ENCODE measurements at regions not wholly inside any gene's neighbourhood (a gene's known extent, or its start where the extent isn't known, plus 50 kb on each side); places are given as distances from the start of the nearest gene placed in this dataset.
"Not testable (repeated sequence)": the region's sequence is repeated elsewhere in the genome, so short reads cannot be mapped to it uniquely, and the experiment has no call there.

GRCh38 chr3:27802849-27803248, 80.7 kb upstream of the EOMES start:
- Histone ChIP-seq H2AFZ (ENCODE audit: low read length) (no peak overlapping the region), H3K9me3 (ENCODE audit: low read length) (no peaks in the 10 kb centered on the region), H3K27ac (ENCODE audit: low read depth, low read length, poor library complexity, severe bottlenecking) (no peak overlapping the region), H3K36me3 (ENCODE audit: insufficient read depth, low read length) (no peaks in the 10 kb centered on the region), H3K79me2 (ENCODE audit: insufficient read depth, low read depth, low read length) (no peaks in the 10 kb centered on the region), H3K9me2 (ENCODE audit: insufficient read depth, low read length) (no peaks in the 10 kb centered on the region), H3K4me3 (ENCODE audit: low read depth, low read length, poor library complexity, severe bottlenecking) (no peak overlapping the region), H4K20me1 (ENCODE audit: insufficient read depth, low read length) (no peaks in the 10 kb centered on the region), H3K4me1 (ENCODE audit: insufficient read depth, low read length, poor library complexity, severe bottlenecking) (no peaks in the 10 kb centered on the region), H3K4me2 (ENCODE audit: low read length) (no peak overlapping the region)
- DNase-seq (ENCODE audit: low spot score), result no peak
- intact Hi-C loops (cut with micrococcal nuclease; ENCODE audit: unreplicated experiment), result no loop called here
- CTCF ChIA-PET (ENCODE audit: unreplicated experiment), result no interaction called here
- BruUV-seq (replicated peaks), result no TSS peak
- POLR2A ChIA-PET, result interaction anchor here (0.6 to 0.8 kb wide), 2 partner anchors 16 to 40 kb away, joined by 3 read pairs; no protein-coding TSS in a partner anchor
- TF ChIP-seq, protein P1, sequence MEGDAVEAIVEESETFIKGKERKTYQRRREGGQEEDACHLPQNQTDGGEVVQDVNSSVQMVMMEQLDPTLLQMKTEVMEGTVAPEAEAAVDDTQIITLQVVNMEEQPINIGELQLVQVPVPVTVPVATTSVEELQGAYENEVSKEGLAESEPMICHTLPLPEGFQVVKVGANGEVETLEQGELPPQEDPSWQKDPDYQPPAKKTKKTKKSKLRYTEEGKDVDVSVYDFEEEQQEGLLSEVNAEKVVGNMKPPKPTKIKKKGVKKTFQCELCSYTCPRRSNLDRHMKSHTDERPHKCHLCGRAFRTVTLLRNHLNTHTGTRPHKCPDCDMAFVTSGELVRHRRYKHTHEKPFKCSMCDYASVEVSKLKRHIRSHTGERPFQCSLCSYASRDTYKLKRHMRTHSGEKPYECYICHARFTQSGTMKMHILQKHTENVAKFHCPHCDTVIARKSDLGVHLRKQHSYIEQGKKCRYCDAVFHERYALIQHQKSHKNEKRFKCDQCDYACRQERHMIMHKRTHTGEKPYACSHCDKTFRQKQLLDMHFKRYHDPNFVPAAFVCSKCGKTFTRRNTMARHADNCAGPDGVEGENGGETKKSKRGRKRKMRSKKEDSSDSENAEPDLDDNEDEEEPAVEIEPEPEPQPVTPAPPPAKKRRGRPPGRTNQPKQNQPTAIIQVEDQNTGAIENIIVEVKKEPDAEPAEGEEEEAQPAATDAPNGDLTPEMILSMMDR (conservative IDR thresholded peaks at IDR 0.05; ENCODE audit: low read length), result no peak
- TF ChIP-seq EZH2phosphoT487 (IDR thresholded peaks at IDR 0.05; ENCODE audit: borderline replicate concordance, low read depth, low read length), result no peak

- Histone ChIP-seq H3K4me2 (ENCODE audit: low read length) (no peak overlapping the region), H2AFZ (ENCODE audit: low read length) (no peak overlapping the region), H3K9me3 (ENCODE audit: low read length) (no peaks in the 10 kb centered on the region), H3K36me3 (ENCODE audit: insufficient read depth, low read length) (no peaks in the 10 kb centered on the region), H3K27ac (ENCODE audit: low read depth, low read length, poor library complexity, severe bottlenecking) (no peak overlapping the region), H3K79me2 (ENCODE audit: insufficient read depth, low read depth, low read length) (no peaks in the 10 kb centered on the region), H4K20me1 (ENCODE audit: insufficient read depth, low read length) (no peaks in the 10 kb centered on the region), H3K9me2 (ENCODE audit: insufficient read depth, low read length) (no peaks in the 10 kb centered on the region), H3K4me1 (ENCODE audit: insufficient read depth, low read length, poor library complexity, severe bottlenecking) (no peaks in the 10 kb centered on the region), H3K4me3 (ENCODE audit: low read depth, low read length, poor library complexity, severe bottlenecking) (no peak overlapping the region)
- TF ChIP-seq, protein P1 (conservative IDR thresholded peaks at IDR 0.05; ENCODE audit: low read length), result no peak
- no peak for TF ChIP-seq EZH2phosphoT487 (IDR thresholded peaks at IDR 0.05; ENCODE audit: borderline replicate concordance, low read depth, low read length)
- BruUV-seq (replicated peaks), result no TSS peak
- ChIA-PET POLR2A (interaction anchor here (0.5 to 0.7 kb wide), 2 partner anchors 16 to 179 kb away, joined by 3 to 5 read pairs; no protein-coding TSS in a partner anchor), CTCF (ENCODE audit: unreplicated experiment) (no interaction called here)
- no peak for DNase-seq (ENCODE audit: low spot score)
- intact Hi-C loops (cut with micrococcal nuclease; ENCODE audit: unreplicated experiment), result no loop called here
Measured at GRCh38 chr3:27805282-27805681, 83.2 kb upstream of the EOMES start.

- POLR2A ChIA-PET, result no interaction called here
- Histone ChIP-seq H3K79me2 (ENCODE audit: insufficient read depth, low read depth, low read length) (no peaks in the 10 kb centered on the region), H3K4me2 (ENCODE audit: low read length) (no peak overlapping the region), H3K4me1 (ENCODE audit: insufficient read depth, low read length, poor library complexity, severe bottlenecking) (no peaks in the 10 kb centered on the region), H2AFZ (ENCODE audit: low read length) (no peak overlapping the region), H4K20me1 (ENCODE audit: insufficient read depth, low read length) (no peaks in the 10 kb centered on the region), H3K27ac (ENCODE audit: low read depth, low read length, poor library complexity, severe bottlenecking) (no peak overlapping the region), H3K4me3 (ENCODE audit: low read depth, low read length, poor library complexity, severe bottlenecking) (no peak overlapping the region), H3K9me3 (ENCODE audit: low read length) (no peaks in the 10 kb centered on the region), H3K9me2 (ENCODE audit: insufficient read depth, low read length) (no peaks in the 10 kb centered on the region), H3K36me3 (ENCODE audit: insufficient read depth, low read length) (no peaks in the 10 kb centered on the region)
- no peak for TF ChIP-seq EZH2phosphoT487 (IDR thresholded peaks at IDR 0.05; ENCODE audit: borderline replicate concordance, low read depth, low read length)
- BruUV-seq (replicated peaks), result no TSS peak
- intact Hi-C loops (cut with micrococcal nuclease; ENCODE audit: unreplicated experiment), result no loop called here
- CTCF ChIA-PET (ENCODE audit: unreplicated experiment), result no interaction called here
- no peak for DNase-seq (ENCODE audit: low spot score)
Measured at GRCh38 chr3:27813255-27813654, 91.1 kb upstream of the EOMES start.

DNA sequence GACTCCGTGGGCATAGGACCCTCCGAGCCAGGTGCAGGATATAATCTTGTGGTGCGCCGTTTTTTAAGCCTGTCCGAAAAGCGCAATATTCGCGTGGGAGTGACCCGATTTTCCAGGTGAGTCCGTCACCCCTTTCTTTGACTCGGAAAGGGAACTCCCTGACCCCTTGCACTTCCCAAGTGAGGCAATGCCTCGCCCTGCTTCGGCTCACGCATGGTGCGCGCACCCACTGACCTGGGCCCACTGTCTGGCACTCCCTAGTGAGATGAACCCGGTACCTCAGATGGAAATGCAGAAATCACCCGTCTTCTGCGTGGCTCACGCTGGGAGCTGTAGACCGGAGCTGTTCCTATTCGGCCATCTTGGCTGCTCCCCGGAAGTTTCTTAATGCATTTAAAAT, 99.5 kb upstream of the EOMES start:
- CTCF ChIA-PET (ENCODE audit: unreplicated experiment); H3K79me2 ChIP-seq (ENCODE audit: insufficient read depth, low read depth, low read length); H3K36me3 ChIP-seq (ENCODE audit: insufficient read depth, low read length); H3K4me3 ChIP-seq (ENCODE audit: low read depth, low read length, poor library complexity, severe bottlenecking); BruUV-seq (replicated peaks); H4K20me1 ChIP-seq (ENCODE audit: insufficient read depth, low read length); H3K4me2 ChIP-seq (ENCODE audit: low read length); H3K9me3 ChIP-seq (ENCODE audit: low read length); H3K27ac ChIP-seq (ENCODE audit: low read depth, low read length, poor library complexity, severe bottlenecking); intact Hi-C loops (cut with micrococcal nuclease; ENCODE audit: unreplicated experiment); DNase-seq (ENCODE audit: low spot score); H2AFZ ChIP-seq (ENCODE audit: low read length); H3K9me2 ChIP-seq (ENCODE audit: insufficient read depth, low read length); H3K4me1 ChIP-seq (ENCODE audit: insufficient read depth, low read length, poor library complexity, severe bottlenecking): not testable (repeated sequence)
- POLR2A ChIA-PET, result interaction anchor here (0.7 kb wide), 1 partner anchor 519 kb away, joined by 4 read pairs; no protein-coding TSS in a partner anchor
